RPMI7951 (cell line): ENCODE measurements at regions not wholly inside any gene's neighbourhood (a gene's known extent, or its start where the extent isn't known, plus 50 kb on each side); places are given as distances from the start of the nearest gene placed in this dataset.
"Not testable (repeated sequence)": the region's sequence is repeated elsewhere in the genome, so short reads cannot be mapped to it uniquely, and the experiment has no call there.

Source experiments
- DNase-seq: peaks from one replicate; pipeline ENCODE4 v3.0.0-alpha.2; 2012; ENCODE audit warnings: low read depth

- no peak for DNase-seq
Measured at GRCh38 chr14:95818581-95818980, 58.1 kb upstream of the TUNAR start.

GRCh38 chr14:95817271-95817670 lies 59.4 kb upstream of the TUNAR start:
- DNase-seq: no peak

- DNase-seq: no peak
Measured at GRCh38 chr14:95816539-95816938, 60.1 kb upstream of the TUNAR start.

GRCh38 chr14:95815226-95815690 lies 61.4 kb upstream of the TUNAR start:
- no peak for DNase-seq

GRCh38 chr14:95814363-95815225 lies 62.0 kb upstream of the TUNAR start:
- DNase-seq: no peak

GRCh38 chr14:95811813-95812212 lies 64.8 kb upstream of the TUNAR start:
- no peak for DNase-seq

GRCh38 chr14:95808371-95808770 lies 68.3 kb upstream of the TUNAR start:
- DNase-seq: no peak

- DNase-seq: no peak
Measured at GRCh38 chr14:95796788-95797187, 79.8 kb upstream of the TUNAR start.

GRCh38 chr14:95787941-95788340 lies 74.0 kb upstream of the TCL1A start:
- no peak for DNase-seq

GRCh38 chr14:95786566-95786965 lies 72.6 kb upstream of the TCL1A start:
- DNase-seq: no peak

GRCh38 chr14:95784137-95784536 lies 70.2 kb upstream of the TCL1A start:
- peak; percentile 35 for DNase-seq

- DNase-seq: no peak
Measured at GRCh38 chr14:95776798-95777534, 63.0 kb upstream of the TCL1A start.

GRCh38 chr14:95774265-95775160 lies 60.6 kb upstream of the TCL1A start:
- peak; percentile 42 for DNase-seq

- peak; percentile 8 for DNase-seq
Measured at GRCh38 chr14:95770777-95771176, 56.9 kb upstream of the TCL1A start.

- DNase-seq: no peak
Measured at GRCh38 chr14:95769976-95770375, 56.1 kb upstream of the TCL1A start.

GRCh38 chr14:95769431-95769830 lies 55.5 kb upstream of the TCL1A start:
- DNase-seq: not testable (repeated sequence)

- no peak for DNase-seq
Measured at GRCh38 chr14:95765051-95765450, 51.1 kb upstream of the TCL1A start.

- no peak for DNase-seq
Measured at GRCh38 chr14:95763875-95764274, 50.0 kb upstream of the TCL1A start.
